ENCODE measurements at regions not wholly inside any gene's neighbourhood (a gene's known extent, or its start where the extent isn't known, plus 50 kb on each side); places are given as distances from the start of the nearest gene placed in this dataset.

- Histone ChIP-seq H4K20me1 (replicated peaks; ENCODE audit: control insufficient read depth, insufficient read depth, low read length) (no peaks in the 10 kb centered on the region), H3K4me3 (no peak overlapping the region), H3K4me2 (ENCODE audit: insufficient read depth, low read length) (no peak overlapping the region), H3K79me2 (ENCODE audit: control insufficient read depth, insufficient read depth, low read length) (no peaks in the 10 kb centered on the region), H2AFZ (ENCODE audit: low read depth, low read length) (no peak overlapping the region), H3K27me3 (ENCODE audit: control insufficient read depth in 2 of 2, insufficient read depth in 2 of 2, low read length in 2 of 2) (no peaks in the 10 kb centered on the region), H3K9me3 (replicated peaks; ENCODE audit: control insufficient read depth, insufficient read depth, low read depth, low read length) (no peaks in the 10 kb centered on the region), H3K9ac (ENCODE audit: insufficient read depth in 1 of 2, low read depth in 2 of 2, low read length in 2 of 2) (no peak overlapping the region), H3K4me1 (replicated peaks in 1 of 2; ENCODE audit: control insufficient read depth in 2 of 2, insufficient read depth in 2 of 2, low read length in 2 of 2) (no peaks in the 10 kb centered on the region), H3K9me1 (ENCODE audit: control insufficient read depth, insufficient read depth, low read length) (no peaks in the 10 kb centered on the region), H3K36me3 (ENCODE audit: control insufficient read depth, insufficient read depth, low read length) (no peaks in the 10 kb centered on the region), H3K27ac (ENCODE audit: extremely low read depth, low read depth, low read length) (no peak overlapping the region)
- FAIRE-seq (no peak), DNase-seq (ENCODE audit: extremely low read depth in 1 of 4, low spot score in 3 of 4) (peak in 1 of 4 experiments; percentile 2), ATAC-seq (no peak)
- intact Hi-C loops (cut with micrococcal nuclease), result no loop called here
- ChIA-PET CTCF (ENCODE audit: low intra/inter-chr PET ratio) (no interaction called here), POLR2A (no interaction called here)
- 3% methylated on average over 11 of the region's 11 CpGs for WGBS (ENCODE audit: insufficient coverage, low coverage, missing lambda C conversion rate)
- TF ChIP-seq NR2C2 (CRISPR knock-in tag; IDR thresholded peaks at IDR 0.05) (no peak), NR2C2 (tag; IDR thresholded peaks at IDR 0.05) (no peak), ZKSCAN3 (CRISPR knock-in tag; IDR thresholded peaks at IDR 0.05) (no peak), ZBTB1 (CRISPR knock-in tag; IDR thresholded peaks at IDR 0.05; ENCODE audit: borderline replicate concordance, low read depth) (no peak), CLOCK (CRISPR knock-in tag; IDR thresholded peaks at IDR 0.05; ENCODE audit: borderline replicate concordance) (no peak), ZNF140 (CRISPR knock-in tag; IDR thresholded peaks at IDR 0.05) (no peak), EHMT2 (IDR thresholded peaks at IDR 0.05) (no peak), SRSF3 (IDR thresholded peaks at IDR 0.05; ENCODE audit: insufficient read depth, low read length) (no peak), ZNF24 (IDR thresholded peaks at IDR 0.05) (no peak), MEF2D (tag; conservative IDR thresholded peaks at IDR 0.05; ENCODE audit: low read depth) (no peak), NEUROD1 (IDR thresholded peaks at IDR 0.05; ENCODE audit: borderline replicate concordance, low read depth, low read length, partially characterized antibody) (no peak), TSC22D4 (tag; IDR thresholded peaks at IDR 0.05) (no peak), TEAD1 (CRISPR knock-in tag; IDR thresholded peaks at IDR 0.05) (no peak), YBX1 (IDR thresholded peaks at IDR 0.05) (no peak), IRF2 (CRISPR knock-in tag; IDR thresholded peaks at IDR 0.05) (no peak), FOXK1 (CRISPR knock-in tag; IDR thresholded peaks at IDR 0.05; ENCODE audit: borderline replicate concordance) (no peak), ZBTB33 (CRISPR knock-in tag; IDR thresholded peaks at IDR 0.05) (no peak), ZNF507 (tag; conservative IDR thresholded peaks at IDR 0.05) (no peak)
- in situ Hi-C loops (cut with MboI), result no loop called here
- no TSS peak for BruUV-seq (replicated peaks)
Observed at GRCh38 chr9:103941104-103941503, 153.0 kb upstream of the SMC2 start.
